ENCODE measurements at regions not wholly inside any gene's neighbourhood (a gene's known extent, or its start where the extent isn't known, plus 50 kb on each side); places are given as distances from the start of the nearest gene placed in this dataset.

GRCh38 chr14:28059254-28059653, 707.3 kb upstream of the FOXG1 start:
- no peak for TF ChIP-seq CTCF (optimal IDR thresholded peaks at IDR 0.05 in 1 of 3, IDR thresholded peaks at IDR 0.05 in 1 of 3, conservative IDR thresholded peaks at IDR 0.05 in 1 of 3; ENCODE audit: extremely low read depth in 1 of 3, insufficient read depth in 2 of 3, low read length in 3 of 3)
- TF ChIP-seq EZH2 (IDR thresholded peaks at IDR 0.05; ENCODE audit: low read length), result no peak

Data from keratinocyte (primary cell).